NCI-H1694 (cell line): ENCODE measurements at regions not wholly inside any gene's neighbourhood (a gene's known extent, or its start where the extent isn't known, plus 50 kb on each side); places are given as distances from the start of the nearest gene placed in this dataset.

Experiments used
- DNase-seq: peaks from one replicate; lab custom pipeline; 2025; lab: John Stamatoyannopoulos, UW

DNA sequence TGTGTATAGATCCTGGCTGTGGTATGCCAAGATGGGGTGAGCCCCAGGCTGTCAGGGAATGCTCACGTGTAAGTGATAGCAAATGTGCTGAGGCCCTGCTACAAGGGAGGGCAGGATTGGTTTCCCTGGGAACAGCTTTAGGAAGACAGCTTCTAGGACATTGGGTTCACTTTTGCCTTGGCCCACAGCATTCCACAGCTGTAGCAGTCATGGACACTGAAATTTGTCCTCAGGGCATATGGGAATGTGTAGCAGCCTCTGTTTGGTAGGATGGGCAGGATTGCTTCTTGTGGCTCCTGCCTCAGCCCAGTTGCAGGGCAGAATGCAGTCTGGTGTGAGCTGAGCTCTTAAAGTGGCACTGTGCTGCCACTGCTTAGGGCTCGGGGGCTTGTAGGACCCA lies 1061.7 kb upstream of the WWC1 start:
- no peak for DNase-seq

DNA sequence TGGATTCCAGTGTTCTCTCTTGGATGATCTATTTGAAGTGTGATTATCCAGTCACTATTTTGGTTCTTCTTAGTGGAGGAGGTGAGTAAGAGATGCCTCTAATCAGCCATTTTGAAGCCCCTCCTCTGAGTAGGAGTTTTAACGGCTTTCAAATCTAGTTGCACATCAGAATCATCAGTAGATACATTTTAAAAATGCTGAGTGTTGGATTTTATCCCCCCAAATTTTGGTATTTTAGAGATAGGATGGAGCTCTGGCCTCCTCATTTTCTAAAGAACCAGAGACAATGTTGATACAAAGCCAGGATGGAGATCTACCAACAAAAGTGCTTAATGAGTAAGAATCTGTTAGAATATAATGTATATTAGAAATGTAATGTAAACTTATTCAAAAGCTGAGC lies 1061.0 kb upstream of the WWC1 start:
- no peak for DNase-seq

DNA sequence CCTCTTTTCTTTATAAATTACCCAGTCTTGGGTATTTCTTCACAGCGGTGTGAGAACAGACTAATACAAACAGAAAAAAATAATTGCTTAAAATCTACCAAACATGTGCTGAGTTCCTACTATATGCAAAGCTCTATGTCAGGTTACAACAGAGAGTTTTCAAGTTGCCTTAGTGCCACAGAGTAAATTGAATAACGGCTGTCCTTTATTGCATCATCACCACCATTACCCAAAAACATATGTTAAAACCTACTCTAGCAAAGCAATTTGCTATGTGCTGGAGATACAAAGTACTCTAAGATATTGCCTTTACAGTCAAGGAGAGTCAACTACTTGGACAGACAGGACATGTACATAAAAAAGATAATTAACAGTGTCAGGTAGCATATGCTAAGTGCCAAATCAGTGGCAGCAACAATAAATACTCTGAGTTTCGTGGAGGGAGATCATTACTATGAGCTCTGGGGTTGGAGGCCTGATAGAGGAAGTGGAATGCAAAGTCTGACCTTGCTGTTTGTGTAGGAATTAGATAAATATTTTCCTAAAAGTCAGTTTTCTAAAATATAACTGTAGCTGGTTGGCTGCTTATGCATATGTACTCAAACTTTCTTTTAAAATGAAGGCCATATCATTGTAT lies 1058.7 kb upstream of the WWC1 start:
- no peak for DNase-seq

DNA sequence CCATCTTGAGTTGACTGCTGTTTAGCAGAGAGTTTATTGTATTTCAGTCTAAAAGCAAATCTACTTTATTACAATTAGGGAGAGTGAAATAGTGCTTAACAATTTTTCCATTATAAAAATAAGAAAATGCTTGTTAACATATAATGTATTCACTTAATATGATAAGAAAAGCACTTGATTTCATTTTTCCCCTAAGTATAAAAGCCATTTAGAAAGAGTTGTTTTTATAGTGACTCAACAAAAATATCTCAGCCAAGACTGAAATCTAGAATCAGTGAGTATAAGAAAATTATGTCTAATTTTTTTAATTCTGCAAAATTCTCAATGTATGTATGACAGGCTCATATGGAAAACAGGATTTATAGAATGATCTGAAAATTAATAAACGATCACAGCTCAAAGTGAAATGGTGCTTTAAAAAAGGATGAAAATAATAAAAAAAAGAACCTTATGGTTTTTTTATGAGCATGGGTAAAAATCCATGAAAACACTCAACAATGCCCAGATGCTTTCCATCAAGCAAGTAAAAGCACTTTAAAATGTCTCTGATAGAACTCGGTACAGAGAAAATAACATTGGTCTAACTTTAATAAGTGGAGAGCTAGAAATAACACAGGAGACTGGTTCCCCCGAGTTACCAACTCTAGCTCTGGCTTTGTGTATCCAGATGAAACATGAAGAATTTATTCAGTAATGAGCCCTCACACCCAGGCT lies 1057.8 kb upstream of the WWC1 start:
- DNase-seq: no peak

DNA sequence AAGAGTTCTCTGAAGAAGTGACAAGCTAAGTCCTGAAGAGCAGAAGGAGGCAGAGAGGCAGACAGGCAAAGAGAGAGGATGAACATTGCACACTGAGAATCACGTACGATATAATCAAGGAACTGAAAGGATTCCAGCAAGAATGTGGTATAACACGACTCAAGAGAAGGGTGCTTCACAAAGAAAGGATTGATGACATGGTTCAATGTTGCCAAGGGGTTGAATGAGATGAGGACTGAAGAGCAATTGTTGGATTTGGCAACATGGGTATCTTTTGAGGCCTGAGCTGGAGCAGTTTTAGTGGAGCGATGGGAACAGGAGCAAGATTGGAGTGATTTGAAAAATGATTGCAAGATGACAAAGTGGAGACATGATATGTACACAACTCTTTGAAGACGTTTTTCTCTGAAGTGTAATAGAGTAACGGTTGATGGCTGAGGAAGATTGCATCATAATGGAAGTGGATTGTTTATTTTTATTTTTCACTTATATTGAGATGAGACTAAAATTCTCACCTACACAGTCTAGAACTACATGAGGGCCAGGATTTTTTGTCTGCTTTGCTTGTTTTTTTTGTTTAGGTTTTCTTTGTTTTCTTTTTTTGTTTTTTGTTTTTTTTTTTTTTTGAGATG lies 1049.9 kb upstream of the WWC1 start:
- DNase-seq: no peak

DNA sequence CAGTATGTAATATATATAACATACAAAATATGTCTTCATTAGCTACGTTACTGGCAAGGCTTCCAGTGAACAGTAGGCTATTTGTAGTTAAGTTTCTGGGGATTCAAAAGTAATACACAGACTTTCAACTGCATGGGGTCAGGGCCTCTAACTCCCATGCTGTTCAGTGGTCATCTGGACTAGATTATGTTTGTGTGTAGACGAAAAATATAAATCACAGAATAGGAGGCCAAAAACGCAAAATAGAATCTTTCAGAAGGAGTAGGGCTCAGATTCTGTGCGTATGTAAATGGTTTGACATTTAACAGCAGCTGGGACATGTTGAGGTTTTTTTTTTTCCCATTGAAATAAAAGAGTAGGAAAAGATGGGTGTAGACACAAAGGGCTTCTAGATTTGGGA lies 1048.7 kb upstream of the WWC1 start:
- no peak for DNase-seq

DNA sequence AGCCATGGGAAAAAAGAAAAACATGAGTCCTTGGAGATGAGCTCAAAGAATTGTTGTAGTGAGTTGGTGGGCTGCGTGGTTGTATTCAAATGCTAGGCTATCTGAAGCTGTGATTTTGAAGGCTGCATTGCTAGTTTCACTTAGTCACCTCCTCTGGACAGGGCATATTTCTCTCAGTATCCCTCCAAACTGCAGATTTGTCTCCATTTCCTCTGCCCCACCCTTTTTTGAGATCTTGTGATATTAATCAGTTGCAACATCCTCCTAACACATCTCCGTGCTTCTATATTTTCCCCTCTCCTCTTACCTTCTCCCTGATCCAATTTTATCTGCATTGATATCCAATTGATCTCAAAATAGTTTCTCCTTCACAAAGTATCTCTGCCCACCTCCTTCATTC lies 1048.0 kb upstream of the WWC1 start:
- no peak for DNase-seq

DNA sequence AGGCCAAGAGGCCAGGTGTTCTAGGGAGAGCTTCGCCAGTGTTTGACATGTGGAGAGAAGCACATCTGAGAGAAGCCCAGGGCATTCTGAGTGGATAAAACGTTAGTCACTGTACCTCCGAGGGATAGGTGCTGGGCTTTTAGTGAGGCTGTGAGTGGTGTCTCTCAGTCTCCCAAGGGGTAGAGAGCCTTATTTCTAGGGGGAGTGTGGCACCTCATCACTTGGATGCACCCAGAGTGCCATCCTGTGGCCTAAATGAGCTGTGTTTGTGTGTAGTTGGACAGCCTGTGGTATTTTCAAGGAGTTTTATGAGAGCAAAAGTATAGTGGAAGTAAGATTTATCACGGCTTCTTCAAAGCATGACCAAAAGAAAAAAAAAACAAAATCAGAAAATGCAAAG lies 1046.9 kb upstream of the WWC1 start:
- DNase-seq: no peak

DNA sequence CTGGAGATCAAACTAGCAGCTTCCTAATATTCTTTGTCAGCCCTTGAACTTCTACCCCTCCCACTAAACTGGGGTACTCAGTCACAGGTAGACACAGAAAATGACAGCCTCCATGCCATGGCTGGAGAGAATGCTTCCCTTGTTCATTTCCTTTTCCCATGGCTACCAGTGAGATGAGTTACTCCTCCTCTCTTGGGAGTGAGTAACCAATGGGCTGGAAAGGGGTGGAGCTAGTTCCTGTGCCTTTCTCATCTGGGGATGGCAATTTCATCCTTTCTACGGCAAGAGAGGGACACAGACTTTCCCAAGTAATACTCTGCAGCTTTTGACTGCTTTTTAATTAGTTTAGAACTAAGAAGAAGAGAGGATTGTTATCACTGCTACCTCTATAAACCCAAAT lies 1045.6 kb upstream of the WWC1 start:
- no peak for DNase-seq

DNA sequence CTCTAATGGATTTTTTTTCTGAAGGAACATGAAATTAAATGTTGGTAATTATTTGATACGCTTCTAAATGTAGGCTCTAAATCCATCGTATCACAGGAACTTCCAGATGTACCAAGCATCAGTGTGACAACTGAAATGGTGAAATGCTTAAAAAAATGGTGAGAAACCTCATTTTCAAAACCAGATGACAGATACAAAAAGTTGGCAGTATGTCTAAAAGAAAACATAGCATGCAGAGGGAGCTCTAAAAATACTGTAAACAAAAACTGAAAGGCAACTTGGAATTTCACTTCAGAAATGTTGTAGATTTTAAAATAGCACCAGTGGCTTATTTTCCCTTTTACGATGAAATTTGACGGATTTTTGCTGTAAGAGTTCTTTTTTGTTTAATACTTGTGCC lies 1043.6 kb upstream of the WWC1 start:
- no peak for DNase-seq

DNA sequence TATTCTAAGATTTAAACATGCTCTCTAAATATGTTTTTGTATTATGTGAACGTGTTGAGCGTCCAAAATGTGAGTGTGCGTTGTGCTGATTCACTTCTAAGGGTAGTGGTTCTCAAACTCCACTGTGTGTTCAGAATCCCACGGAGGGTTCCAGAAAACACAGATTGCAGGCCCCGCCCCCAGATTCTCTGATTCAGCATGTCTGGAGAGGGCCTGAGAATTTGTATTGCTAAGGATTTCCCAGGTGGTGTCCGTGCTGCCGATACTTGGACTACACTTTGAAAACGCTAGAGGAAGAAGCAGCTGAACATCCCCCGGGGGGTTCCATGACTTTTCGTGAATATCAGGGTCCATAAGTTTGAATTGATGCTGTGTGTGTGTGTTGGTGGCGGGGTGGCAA lies 1043.2 kb upstream of the WWC1 start:
- DNase-seq: no peak

DNA sequence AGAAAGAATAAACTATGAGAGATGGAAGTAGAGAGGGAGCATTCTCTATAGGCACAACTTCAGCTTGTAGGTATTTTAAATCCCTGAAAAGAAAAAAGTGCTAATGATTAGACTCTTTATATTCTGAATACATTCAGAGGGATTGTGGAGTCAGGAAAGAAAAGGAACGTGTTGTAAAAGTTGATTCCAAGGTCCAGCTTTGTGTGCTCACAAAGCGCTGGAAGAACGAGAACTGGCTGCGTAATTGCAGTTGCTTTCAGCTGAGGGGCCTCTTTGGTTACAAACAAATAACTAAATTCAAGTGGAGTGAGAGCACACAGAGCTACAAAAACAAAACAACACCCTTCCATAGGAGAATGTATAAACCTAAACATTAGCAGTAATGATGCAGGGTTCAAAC lies 1040.4 kb upstream of the WWC1 start:
- no peak for DNase-seq

DNA sequence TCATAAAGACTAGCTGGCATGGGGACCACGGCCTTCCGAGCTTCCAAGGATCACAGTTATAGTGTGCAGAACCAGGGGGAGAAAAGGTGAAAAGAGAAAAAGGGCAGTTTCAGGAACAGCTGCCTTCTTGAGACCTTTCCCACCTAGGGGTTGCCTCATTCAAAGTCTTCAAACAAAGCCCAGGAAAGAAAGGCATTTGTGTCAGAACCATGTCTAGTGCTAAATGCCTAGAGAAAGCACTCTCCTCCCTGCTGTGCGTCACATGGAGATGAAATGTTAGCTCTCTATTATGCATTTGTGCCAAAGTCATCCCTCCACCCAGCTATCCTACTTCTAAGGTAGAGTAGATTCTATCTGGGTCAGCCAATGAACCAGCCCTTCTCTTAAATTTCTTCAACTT lies 1037.3 kb upstream of the WWC1 start:
- no peak for DNase-seq

DNA sequence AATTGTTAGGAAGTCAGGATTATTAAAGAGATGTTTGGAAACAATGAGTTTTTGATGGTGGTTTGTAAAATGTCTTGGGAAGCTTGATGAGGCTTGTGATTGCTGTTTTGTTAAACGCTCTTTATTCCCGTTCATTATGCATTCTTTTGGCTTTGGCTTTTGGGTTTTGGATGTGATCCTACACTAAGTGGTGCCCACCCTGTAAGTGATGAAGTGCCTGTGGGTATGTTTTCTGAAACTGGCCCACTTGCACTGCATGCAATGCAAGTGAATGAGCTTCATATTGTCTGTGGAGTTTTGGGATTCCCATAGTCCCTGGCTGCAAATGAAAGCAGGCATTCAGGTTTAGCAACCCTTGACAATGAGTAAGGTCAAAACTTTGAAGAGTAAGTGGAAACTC lies 1035.5 kb upstream of the WWC1 start:
- no peak for DNase-seq

DNA sequence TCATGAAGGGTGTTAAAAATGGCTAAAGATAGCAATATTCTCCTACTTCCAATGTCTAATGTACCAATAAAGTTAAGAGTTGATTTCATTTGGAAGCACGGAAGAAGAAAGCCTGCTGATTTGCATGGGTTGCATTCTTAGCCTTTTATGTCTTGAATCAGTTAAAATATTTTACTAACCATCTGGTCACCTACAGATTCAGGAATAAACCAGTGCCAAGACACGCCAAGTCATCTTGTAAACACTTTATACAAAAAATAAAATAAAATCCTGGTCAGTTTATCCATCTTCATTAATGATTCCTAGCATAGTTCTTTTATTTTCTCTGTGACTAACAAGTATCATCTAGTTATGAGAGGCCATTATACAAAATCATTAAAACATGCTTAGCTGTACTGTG lies 1031.6 kb upstream of the WWC1 start:
- no peak for DNase-seq

DNA sequence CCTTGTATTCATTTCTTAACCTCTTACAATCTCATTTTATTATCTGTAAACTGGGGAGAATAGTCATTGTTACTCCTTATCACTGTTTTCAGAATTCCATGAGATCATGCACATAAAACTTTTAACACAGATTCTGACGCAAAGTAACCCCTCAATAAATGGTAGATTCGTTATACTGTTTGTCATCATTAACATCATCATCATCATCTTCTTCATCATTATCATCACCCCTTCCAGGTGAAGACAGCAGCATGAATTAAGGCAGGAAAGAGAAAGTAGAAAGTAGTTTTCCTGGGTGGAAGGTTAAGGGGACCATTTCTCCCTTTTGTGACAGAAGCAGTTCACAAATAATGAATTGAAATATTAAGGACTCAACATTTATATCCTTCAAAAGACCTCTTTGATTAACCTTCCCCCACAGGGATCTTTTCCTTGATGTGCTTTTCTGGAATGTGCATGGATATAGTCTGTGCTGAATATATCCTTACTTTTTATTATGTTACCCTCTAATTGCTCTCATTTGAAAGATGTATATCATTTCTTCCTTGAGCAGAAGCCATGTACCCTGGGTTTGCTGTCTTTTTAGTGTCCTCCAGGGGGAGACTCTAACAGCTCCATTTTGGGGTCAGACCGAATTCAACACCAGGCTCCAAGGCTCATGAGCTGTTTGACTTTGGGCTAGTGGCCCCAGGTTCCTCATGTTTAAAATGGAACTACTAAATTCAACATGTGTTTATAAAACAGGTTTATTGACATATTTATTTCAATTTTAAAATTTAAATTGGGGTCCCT lies 1029.9 kb upstream of the WWC1 start:
- DNase-seq: no peak

DNA sequence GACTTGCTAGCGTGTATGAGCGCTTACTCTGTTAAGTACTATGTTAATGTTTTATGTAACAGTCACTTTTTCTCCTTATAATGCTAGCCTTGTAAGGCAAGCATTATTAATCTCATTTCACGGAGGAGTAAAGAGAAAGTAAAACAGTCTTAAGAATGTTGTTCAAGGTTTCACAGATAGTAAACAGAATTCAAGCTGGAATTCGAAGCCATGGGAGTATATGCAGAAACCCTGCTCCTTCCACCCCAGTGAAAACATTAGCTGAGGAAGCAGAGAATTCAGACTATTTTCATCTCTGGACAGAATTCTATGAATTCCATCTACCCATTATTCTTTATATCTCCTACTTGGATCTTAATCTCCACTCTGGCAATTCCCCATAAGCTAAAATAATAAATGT lies 1028.3 kb upstream of the WWC1 start:
- DNase-seq: no peak

DNA sequence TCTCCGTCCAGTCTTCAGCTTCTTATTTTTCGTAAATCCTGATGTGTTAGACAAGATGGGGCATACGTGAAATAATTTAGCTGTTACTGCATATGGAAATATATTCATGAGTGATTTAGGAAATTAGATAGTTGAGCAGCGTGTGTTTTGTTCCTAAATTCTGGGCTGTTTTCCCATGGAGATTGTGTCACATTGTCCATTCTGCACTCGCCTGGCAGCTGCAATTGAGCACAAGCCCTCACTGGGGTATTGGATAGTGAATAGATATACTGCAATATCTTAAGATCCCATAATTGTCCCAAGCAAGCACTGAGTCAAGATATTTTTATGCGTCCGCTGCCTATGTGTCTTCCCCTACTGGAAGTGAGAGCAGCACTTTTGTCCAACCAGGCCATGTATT lies 1027.1 kb upstream of the WWC1 start:
- DNase-seq: no peak

DNA sequence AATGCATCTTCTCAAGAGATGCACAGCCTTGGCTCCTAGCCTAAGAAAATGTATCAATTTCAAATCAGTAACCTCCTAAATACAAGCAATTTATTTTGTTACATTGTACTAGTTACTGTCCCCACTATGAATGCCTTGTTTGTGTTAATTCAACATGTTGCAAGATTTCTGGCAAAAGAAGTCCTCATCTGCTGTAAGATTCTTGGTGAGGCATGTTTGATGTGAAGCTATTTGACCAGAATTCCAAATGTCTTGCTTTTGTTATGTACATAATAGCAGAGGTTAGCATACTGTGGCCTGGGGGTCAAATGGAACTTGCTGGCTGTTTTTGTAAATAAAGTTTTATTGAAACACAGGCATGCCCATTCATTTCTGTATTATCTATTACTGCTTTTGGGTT lies 1023.1 kb upstream of the WWC1 start:
- no peak for DNase-seq

DNA sequence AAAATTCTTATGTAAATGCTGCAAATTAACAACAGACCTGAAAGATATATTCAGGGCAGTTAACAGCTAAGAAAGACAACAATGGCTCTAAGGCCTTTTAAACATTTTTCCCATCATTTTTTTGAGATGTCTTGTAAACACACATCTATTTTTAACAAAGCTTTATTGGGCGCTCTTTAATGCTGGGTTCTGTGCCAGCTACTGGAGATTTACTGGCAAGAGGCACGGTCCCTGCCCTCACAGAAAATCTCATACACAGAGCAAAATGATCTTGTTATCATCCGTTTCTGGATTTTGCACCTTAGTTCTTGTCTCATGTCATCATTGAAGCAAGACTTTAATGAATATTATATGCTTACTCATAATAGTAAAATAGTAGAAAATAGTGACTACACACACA lies 1022.3 kb upstream of the WWC1 start:
- no peak for DNase-seq

DNA sequence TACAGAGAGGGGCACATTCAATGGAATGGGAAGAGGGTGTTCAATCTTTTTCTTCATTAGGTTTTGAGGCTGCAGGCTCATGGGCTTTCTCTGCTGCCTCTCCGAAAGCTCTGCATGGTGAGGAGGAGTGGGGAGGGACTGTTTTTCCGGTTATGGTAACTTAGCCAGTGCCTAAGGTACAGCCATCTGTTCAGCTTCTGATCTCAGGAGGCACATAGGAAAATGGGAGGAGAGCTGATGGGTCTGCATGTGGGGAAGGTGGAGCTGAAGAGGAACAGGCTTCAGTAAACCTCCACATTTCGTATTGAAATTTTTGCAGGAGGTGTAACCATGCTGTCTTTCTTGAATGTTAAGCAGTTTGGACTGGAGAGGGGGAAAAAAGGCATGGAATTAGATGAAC lies 1020.4 kb upstream of the WWC1 start:
- DNase-seq: peak; percentile 2

DNA sequence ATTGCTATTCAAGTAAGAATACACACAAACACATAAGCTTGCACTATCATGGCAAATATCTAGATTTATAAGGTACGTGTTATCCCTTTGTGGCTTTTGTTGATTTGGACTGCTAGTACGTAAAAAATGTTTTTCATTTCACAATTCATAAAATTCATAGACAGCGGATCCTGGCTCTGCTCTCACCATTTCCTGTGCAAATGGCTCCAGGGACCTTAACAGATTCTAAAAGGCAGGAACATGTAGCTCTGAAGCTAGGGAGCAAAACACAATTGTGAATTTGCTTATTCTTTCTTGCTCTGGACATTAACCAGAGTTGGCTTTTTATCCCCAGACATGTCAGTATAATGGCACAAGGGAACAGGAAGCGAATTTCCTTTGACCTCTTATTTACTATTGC lies 1019.9 kb upstream of the WWC1 start:
- DNase-seq: no peak

DNA sequence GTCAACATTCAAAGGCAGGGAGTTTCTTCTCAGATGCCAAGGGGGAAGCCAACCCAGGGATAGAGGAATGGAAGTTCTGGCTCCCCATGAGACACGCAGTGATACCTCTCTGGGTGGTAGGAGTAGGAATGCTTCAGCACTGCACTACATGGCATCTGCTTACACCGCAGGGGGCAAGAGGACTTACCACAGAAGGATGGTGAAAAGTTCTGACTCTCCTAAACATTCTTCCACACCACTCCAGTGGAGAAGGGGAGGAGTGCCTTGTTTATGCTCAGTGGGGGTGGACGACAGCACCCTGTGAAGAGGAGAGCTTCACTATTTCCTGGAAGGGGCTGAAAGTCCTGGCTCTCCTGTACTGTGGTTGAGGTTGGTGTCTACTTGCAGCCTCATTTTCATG lies 1011.3 kb upstream of the WWC1 start:
- no peak for DNase-seq
